ENCODE measurements at regions not wholly inside any gene's neighbourhood (a gene's known extent, or its start where the extent isn't known, plus 50 kb on each side); places are given as distances from the start of the nearest gene placed in this dataset.

GRCh38 chr3:194814878-194815357 lies 129.2 kb downstream of the FAM43A start:
- Histone ChIP-seq H3K79me2 (ENCODE audit: insufficient read depth, low read length) (no peaks in the 10 kb centered on the region), H3K23ac (ENCODE audit: insufficient read length, low read depth, low read length) (no peak overlapping the region), H3K27me3 (ENCODE audit: insufficient read depth, low read length) (no peaks in the 10 kb centered on the region), H2BK12ac (ENCODE audit: insufficient read length, low read depth, low read length) (no peak overlapping the region), H3K14ac (ENCODE audit: insufficient read depth, low read length) (no peak overlapping the region; the same call in 1 of the 2 replicates), H3K18ac (ENCODE audit: insufficient read length, low read depth, low read length) (no peak overlapping the region), H2AFZ (ENCODE audit: low read length) (no peak overlapping the region), H3K9ac (ENCODE audit: extremely low read depth, insufficient read length, low read length) (no peak overlapping the region), H4K5ac (ENCODE audit: insufficient read length, low read depth, low read length) (no peak overlapping the region), H3T11ph (ENCODE audit: low read length) (no peak overlapping the region), H2BK15ac (ENCODE audit: low read depth, low read length) (no peak overlapping the region), H2BK120ac (ENCODE audit: low read depth, low read length, poor library complexity, severe bottlenecking) (no peak overlapping the region), H2BK5ac (ENCODE audit: insufficient read length, low read length) (no peak overlapping the region), H2AK5ac (ENCODE audit: insufficient read length, low read length) (no peak overlapping the region), H3K79me1 (ENCODE audit: insufficient read depth, low read depth, low read length, poor library complexity, severe bottlenecking) (no peaks in the 10 kb centered on the region), H3K27ac (ENCODE audit: insufficient read length, low read depth, low read length) (no peak overlapping the region), H2BK20ac (ENCODE audit: low read depth, low read length, poor library complexity, severe bottlenecking) (no peak overlapping the region), H4K91ac (ENCODE audit: insufficient read length, low read depth, low read length) (no peak overlapping the region), H4K20me1 (ENCODE audit: control insufficient read depth, insufficient read depth, insufficient read length) (no peaks in the 10 kb centered on the region), H3K23me2 (ENCODE audit: insufficient read length, low read depth, low read length, poor library complexity, severe bottlenecking) (no peaks in the 10 kb centered on the region), H4K8ac (replicated peaks; ENCODE audit: insufficient read length, low read depth, low read length) (no peak overlapping the region), H3K4me1 (ENCODE audit: insufficient read depth, low read length) (0 out of 2 replicates have a peak, but pooled peaks cover 2% of the 10 kb centered on the region), H3K9me3 (ENCODE audit: control insufficient read depth, low read depth, low read length) (no peaks in the 10 kb centered on the region), H3K4me2 (ENCODE audit: insufficient read depth, insufficient read length, low read length) (no peak overlapping the region), H3K56ac (ENCODE audit: insufficient read length, low read depth, low read length) (no peak overlapping the region), H3K4ac (ENCODE audit: low read depth, low read length) (no peak overlapping the region)
- TF ChIP-seq CTCF (conservative IDR thresholded peaks at IDR 0.05), result no peak
- H3K9me3 Mint-ChIP-seq, result no peaks in the 10 kb centered on the region
- H3K4me3 Mint-ChIP-seq, result no peak overlapping the region
- WGBS (ENCODE audit: extremely low coverage, insufficient read length, low lambda C conversion rate), result no CpG with 5 or more reads among the region's 5 CpGs
- no peaks in the 10 kb centered on the region for H3K36me3 Mint-ChIP-seq (ENCODE audit: insufficient read depth in 1 of 3, low read depth in 3 of 3)
- no peak overlapping the region; a peak in 1 of 7 replicates for H3K27ac Mint-ChIP-seq
- DNase-seq, result no peak
- H3K4me1 Mint-ChIP-seq, result peaks cover 25 to 32% of the 10 kb centered on the region in 2 experiments
- peaks cover 10% of the 10 kb centered on the region; the same call in 1 of the 2 replicates for H3K27me3 Mint-ChIP-seq (ENCODE audit: low read depth)
